Breast epithelium (tissue), 3 donors: ENCODE measurements at regions not wholly inside any gene's neighbourhood (a gene's known extent, or its start where the extent isn't known, plus 50 kb on each side); places are given as distances from the start of the nearest gene placed in this dataset.

Experiments used
- POLR2A ChIP-seq: fragments of 450-650 bp; IDR thresholded peaks from one replicate; pipeline ENCODE4 v1.6.1; 2016; ENCODE audit warnings: antibody characterized with exemption, mild to moderate bottlenecking, moderate library complexity
- POLR2AphosphoS5 ChIP-seq, 3 donors: sonication (generic); formaldehyde crosslinking; IDR thresholded peaks; one replicate each; pipeline ENCODE4 v1.6.1; 2017; ENCODE audit warnings: antibody characterized with exemption in 3 of 3
- TF ChIP-seq, protein P1 (sequence below), 3 donors: fragments of 450-650 bp; IDR thresholded peaks; one replicate each; pipeline ENCODE4 v1.5.1; 2016 to 2017; ENCODE audit warnings: antibody characterized with exemption in 3 of 3, mild to moderate bottlenecking in 3 of 3, moderate library complexity in 3 of 3

- TF ChIP-seq, protein P1, sequence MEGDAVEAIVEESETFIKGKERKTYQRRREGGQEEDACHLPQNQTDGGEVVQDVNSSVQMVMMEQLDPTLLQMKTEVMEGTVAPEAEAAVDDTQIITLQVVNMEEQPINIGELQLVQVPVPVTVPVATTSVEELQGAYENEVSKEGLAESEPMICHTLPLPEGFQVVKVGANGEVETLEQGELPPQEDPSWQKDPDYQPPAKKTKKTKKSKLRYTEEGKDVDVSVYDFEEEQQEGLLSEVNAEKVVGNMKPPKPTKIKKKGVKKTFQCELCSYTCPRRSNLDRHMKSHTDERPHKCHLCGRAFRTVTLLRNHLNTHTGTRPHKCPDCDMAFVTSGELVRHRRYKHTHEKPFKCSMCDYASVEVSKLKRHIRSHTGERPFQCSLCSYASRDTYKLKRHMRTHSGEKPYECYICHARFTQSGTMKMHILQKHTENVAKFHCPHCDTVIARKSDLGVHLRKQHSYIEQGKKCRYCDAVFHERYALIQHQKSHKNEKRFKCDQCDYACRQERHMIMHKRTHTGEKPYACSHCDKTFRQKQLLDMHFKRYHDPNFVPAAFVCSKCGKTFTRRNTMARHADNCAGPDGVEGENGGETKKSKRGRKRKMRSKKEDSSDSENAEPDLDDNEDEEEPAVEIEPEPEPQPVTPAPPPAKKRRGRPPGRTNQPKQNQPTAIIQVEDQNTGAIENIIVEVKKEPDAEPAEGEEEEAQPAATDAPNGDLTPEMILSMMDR (IDR thresholded peaks at IDR 0.05): no peak
- no peak for TF ChIP-seq POLR2A
- no peak for TF ChIP-seq POLR2AphosphoS5 (IDR thresholded peaks at IDR 0.05)
These were observed 80.5 kb downstream of the COPRS start for GRCh38 chr17:31778523-31778922.
